ENCODE measurements at regions not wholly inside any gene's neighbourhood (a gene's known extent, or its start where the extent isn't known, plus 50 kb on each side); places are given as distances from the start of the nearest gene placed in this dataset.

- no peak for TF ChIP-seq CTCF (IDR thresholded peaks at IDR 0.05)
- no peak for TF ChIP-seq POLR2A (IDR thresholded peaks at IDR 0.05)
Observed at GRCh38 chr1:214980921-214981320, 101.6 kb upstream of the KCNK2 start.
